ENCODE measurements at regions not wholly inside any gene's neighbourhood (a gene's known extent, or its start where the extent isn't known, plus 50 kb on each side); places are given as distances from the start of the nearest gene placed in this dataset.

DNA sequence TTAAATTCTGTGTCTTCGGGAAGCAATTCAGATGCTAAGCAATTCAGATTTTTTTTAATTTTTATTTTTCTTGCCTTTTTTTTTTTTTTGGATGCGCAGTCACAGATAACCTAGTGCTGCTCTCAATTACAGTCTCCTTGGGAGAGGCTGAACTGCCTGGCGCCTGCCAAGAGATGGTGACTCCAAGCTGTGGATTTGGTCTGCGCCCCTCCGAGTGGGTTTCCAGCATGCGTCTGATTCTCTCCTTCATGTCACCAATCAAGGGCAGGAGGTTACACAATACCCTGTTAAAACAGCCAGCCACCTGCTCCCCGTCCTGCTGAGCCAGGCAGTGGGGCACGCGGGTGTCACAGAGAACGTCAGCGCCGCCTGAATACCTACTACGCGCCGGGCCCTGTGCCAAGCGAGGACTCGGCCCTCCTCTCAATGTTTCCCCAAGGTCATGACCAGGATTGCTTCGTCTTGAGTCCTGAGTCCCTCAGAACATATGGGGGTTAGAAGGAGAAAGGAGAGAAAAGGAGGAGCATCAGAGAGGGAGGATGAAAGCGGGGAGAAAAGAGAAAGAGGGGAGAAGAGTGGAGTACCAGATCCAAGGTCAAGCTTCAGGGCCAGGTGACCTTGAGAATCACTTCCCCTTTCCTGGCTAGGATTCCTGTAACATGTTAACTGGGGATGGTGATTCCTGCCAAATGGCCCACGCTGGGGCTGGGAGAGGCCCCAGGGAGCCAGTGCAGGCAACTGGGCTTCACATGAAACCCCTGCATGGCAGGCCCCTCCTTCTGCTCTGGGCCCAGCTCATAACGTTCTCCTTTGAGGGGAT is 213.6 kb downstream of the URI1 start:
- no peak for DNase-seq (ENCODE audit: low spot score in 2 of 2)
- H3K27ac ChIP-seq, result no peak overlapping the region
- WGBS, result 79% methylated on average over 21 of the region's 21 CpGs
- H3K27me3 ChIP-seq, result peaks cover 27% of the 10 kb centered on the region
- H3K4me1 ChIP-seq, result no peaks in the 10 kb centered on the region
- no peaks in the 10 kb centered on the region for H3K9me3 ChIP-seq
- H3K4me3 ChIP-seq, result no peak overlapping the region
- H3K36me3 ChIP-seq, result no peaks in the 10 kb centered on the region
- TF ChIP-seq, protein P1, sequence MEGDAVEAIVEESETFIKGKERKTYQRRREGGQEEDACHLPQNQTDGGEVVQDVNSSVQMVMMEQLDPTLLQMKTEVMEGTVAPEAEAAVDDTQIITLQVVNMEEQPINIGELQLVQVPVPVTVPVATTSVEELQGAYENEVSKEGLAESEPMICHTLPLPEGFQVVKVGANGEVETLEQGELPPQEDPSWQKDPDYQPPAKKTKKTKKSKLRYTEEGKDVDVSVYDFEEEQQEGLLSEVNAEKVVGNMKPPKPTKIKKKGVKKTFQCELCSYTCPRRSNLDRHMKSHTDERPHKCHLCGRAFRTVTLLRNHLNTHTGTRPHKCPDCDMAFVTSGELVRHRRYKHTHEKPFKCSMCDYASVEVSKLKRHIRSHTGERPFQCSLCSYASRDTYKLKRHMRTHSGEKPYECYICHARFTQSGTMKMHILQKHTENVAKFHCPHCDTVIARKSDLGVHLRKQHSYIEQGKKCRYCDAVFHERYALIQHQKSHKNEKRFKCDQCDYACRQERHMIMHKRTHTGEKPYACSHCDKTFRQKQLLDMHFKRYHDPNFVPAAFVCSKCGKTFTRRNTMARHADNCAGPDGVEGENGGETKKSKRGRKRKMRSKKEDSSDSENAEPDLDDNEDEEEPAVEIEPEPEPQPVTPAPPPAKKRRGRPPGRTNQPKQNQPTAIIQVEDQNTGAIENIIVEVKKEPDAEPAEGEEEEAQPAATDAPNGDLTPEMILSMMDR (IDR thresholded peaks at IDR 0.05), result no peak
- TF ChIP-seq POLR2AphosphoS5 (IDR thresholded peaks at IDR 0.05), result no peak
- TF ChIP-seq EP300 (IDR thresholded peaks at IDR 0.05), result no peak
- no peak for TF ChIP-seq POLR2A (IDR thresholded peaks at IDR 0.05)

DNA sequence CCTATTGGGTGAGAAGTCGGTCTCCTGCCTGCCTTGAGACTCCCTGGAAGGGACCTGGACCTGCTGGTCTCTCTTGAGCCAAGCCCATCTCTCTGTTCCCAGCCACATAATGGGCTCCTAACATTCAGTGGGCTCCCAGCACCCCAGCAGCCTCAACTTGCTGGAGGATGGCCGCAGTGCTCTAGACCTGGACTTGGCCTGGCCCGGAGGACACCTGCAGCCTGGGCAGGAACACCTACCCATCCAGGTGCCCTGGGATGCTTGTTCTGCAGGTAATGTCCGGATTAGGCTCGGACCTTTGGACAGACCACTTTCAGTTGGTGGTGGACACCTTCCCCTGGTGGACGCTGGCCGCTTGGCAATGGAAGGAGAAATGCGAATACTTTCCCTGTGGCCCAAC is 214.6 kb downstream of the URI1 start:
- Histone ChIP-seq H3K4me3 (no peak overlapping the region), H3K4me1 (no peaks in the 10 kb centered on the region), H3K27ac (no peak overlapping the region), H3K27me3 (peaks cover 29% of the 10 kb centered on the region), H3K9me3 (no peaks in the 10 kb centered on the region), H3K36me3 (no peaks in the 10 kb centered on the region)
- DNase-seq (ENCODE audit: low spot score in 2 of 2), result no peak
- TF ChIP-seq POLR2A (IDR thresholded peaks at IDR 0.05) (no peak), POLR2AphosphoS5 (IDR thresholded peaks at IDR 0.05) (no peak), EP300 (IDR thresholded peaks at IDR 0.05) (no peak)
- TF ChIP-seq, protein P1 (IDR thresholded peaks at IDR 0.05), result no peak
- WGBS, result 97% methylated on average over 8 of the region's 8 CpGs

DNA sequence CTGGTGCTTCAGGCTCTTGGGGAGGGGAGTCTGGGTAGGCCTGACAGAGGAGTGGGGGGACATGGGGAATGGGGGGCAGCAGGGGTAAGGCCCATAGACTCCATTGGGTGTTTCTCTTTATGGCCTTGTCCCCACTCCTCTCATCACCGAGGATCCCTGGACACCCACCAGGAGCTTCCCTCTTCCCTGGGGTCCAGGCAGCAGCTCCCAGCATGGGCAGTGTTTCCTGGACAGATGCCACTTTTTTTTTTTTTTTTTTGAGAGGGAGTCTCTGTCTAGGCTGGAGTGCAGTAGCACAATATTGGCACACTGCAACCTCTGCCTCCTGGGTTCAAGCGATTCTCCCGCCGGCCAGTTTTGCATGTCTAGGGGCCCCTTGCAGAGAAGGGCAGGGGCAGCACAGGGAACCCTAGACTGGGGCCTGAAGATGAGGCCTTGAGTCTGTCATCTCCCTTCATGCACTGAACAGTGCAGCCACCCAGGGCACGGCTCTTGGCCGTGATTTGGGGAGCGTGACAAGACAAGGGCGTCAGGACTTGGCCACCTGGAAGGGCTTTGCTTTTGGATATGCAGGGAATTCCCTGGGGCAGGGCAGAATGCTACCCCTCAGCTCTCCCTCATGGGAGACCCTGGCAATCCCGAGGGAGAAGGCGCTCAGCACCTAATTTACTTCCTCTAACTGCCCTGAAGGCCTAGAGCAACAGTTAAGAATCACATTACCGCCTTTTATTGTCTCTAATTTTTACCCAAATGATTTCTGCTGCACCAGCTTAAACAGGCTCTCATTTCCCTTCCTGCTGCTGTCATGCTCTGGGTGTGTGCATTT is 213.9 kb upstream of the ZNF536 start:
- WGBS, result 84% methylated on average over 9 of the region's 11 CpGs
- H3K36me3 ChIP-seq, result no peaks in the 10 kb centered on the region
- H3K27ac ChIP-seq, result no peak overlapping the region
- H3K27me3 ChIP-seq, result peaks cover 24% of the 10 kb centered on the region
- peak in 1 of 2 donors; percentile 31 for DNase-seq (ENCODE audit: low spot score in 2 of 2)
- no peak overlapping the region for H3K4me3 ChIP-seq
- H3K4me1 ChIP-seq, result no peaks in the 10 kb centered on the region
- H3K9me3 ChIP-seq, result no peaks in the 10 kb centered on the region
- TF ChIP-seq, protein P1 (IDR thresholded peaks at IDR 0.05), result no peak
- no peak for TF ChIP-seq POLR2AphosphoS5 (IDR thresholded peaks at IDR 0.05)
- TF ChIP-seq POLR2A (IDR thresholded peaks at IDR 0.05), result no peak
- TF ChIP-seq EP300 (IDR thresholded peaks at IDR 0.05), result no peak

DNA sequence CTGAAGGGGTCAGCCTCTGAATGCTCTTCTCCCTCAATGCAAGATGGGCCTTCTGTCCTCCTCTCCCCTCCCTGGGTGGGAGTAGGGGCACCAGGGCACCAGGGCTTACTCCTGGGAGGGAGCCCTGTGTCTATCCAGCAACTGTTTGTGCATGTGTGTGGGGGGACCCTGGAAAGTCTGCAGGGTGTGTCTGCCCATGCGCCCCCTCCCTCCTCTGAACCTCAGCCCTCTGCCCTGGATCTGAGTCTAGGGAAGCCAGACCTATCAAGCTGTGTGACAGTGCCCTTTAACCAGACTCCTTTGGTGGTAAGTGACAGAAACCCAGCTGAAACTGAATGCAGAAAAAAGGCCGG is 213.3 kb upstream of the ZNF536 start:
- no peak overlapping the region for H3K27ac ChIP-seq
- DNase-seq (ENCODE audit: low spot score in 2 of 2), result peak in 1 of 2 donors; percentile 34
- TF ChIP-seq, protein P1 (IDR thresholded peaks at IDR 0.05), result no peak
- TF ChIP-seq POLR2AphosphoS5 (IDR thresholded peaks at IDR 0.05) (no peak), EP300 (IDR thresholded peaks at IDR 0.05) (no peak), POLR2A (IDR thresholded peaks at IDR 0.05) (no peak)
- H3K36me3 ChIP-seq, result no peaks in the 10 kb centered on the region
- no peaks in the 10 kb centered on the region for H3K4me1 ChIP-seq
- 100% methylated on average over 2 of the region's 2 CpGs for WGBS
- peaks cover 24% of the 10 kb centered on the region for H3K27me3 ChIP-seq
- no peak overlapping the region for H3K4me3 ChIP-seq
- no peaks in the 10 kb centered on the region for H3K9me3 ChIP-seq

DNA sequence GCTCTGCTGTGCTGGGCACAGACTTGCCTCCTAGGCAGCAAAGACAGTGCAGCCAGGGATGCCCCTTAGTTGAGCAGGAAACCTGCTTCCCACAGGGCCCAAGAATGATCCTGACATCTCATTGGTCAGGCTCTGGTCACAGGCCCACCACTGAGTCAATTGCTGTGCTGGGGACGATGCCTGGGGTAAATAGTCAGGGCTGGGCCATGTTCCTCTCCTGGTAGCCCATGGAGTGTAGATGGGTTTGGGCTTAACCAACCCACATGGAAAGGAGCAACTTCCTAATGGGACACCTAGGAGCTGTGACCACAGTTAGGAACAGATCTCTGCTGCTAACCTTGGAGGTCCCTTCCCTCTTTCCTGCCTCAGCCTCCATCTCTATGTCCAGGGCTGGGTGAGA is 212.5 kb upstream of the ZNF536 start:
- Histone ChIP-seq H3K27me3 (peaks cover 24% of the 10 kb centered on the region), H3K4me1 (no peaks in the 10 kb centered on the region), H3K9me3 (no peaks in the 10 kb centered on the region), H3K4me3 (no peak overlapping the region), H3K27ac (no peak overlapping the region), H3K36me3 (no peaks in the 10 kb centered on the region)
- TF ChIP-seq POLR2AphosphoS5 (IDR thresholded peaks at IDR 0.05), result no peak
- TF ChIP-seq, protein P1 (IDR thresholded peaks at IDR 0.05), result no peak
- TF ChIP-seq EP300 (IDR thresholded peaks at IDR 0.05), result no peak
- TF ChIP-seq POLR2A (IDR thresholded peaks at IDR 0.05), result no peak
- peak in 1 of 2 donors; percentile 47 for DNase-seq (ENCODE audit: low spot score in 2 of 2)
- WGBS, result 100% methylated on average over 1 of the region's 1 CpG
